ENCODE measurements at regions not wholly inside any gene's neighbourhood (a gene's known extent, or its start where the extent isn't known, plus 50 kb on each side); places are given as distances from the start of the nearest gene placed in this dataset.

- no peak overlapping the region for H3K27ac ChIP-seq
- TF ChIP-seq RAD21 (conservative IDR thresholded peaks at IDR 0.05 in 1 of 2, IDR thresholded peaks at IDR 0.05 in 1 of 2): no peak
- no peak for TF ChIP-seq JUN (IDR thresholded peaks at IDR 0.05)
- no peak for TF ChIP-seq FOSL2 (IDR thresholded peaks at IDR 0.05)
- TF ChIP-seq FOSL2 (CRISPR knock-in tag; IDR thresholded peaks at IDR 0.05): no peak
- H3K4me2 ChIP-seq: no peak overlapping the region
- H3K9me3 ChIP-seq: peaks cover 8% of the 10 kb centered on the region; the same call in 2 of the 3 replicates
- CTCF ChIA-PET: interaction anchor here (1.0 kb wide), 1 partner anchor 9 kb away, joined by 4 read pairs; no protein-coding TSS in a partner anchor
- FAIRE-seq: no peak
- no peak for ATAC-seq
- POLR2A ChIA-PET: no interaction called here
- no peak for DNase-seq (ENCODE audit: low read depth in 1 of 2, low spot score in 1 of 2)
- 84% methylated on average over 1 of the region's 1 CpG for WGBS (ENCODE audit: missing lambda C conversion rate)
- no peak overlapping the region for H3K4me3 ChIP-seq
- no peaks in the 10 kb centered on the region for H3K4me1 ChIP-seq
Observed at GRCh38 chr7:26046878-26047277, 105.1 kb upstream of the NFE2L3 start.

DNA sequence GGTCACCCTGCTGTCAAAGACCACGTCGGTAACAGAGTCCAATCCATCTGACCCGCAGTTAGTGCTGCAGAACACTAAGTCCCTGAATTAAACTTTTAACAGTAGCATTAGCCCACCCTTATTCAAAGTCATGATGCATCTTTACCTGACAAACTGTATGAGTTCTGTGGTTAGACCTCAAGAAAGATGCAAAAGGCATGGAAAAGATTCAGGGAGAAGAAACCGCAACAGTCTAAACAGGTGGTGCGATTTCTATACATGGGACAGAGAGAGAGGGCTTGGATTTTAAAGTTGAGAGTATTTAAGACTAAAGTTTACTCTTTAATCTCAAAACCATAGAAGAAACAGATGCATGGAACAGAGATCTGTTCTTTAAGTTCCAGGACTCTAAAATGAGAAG is 103.3 kb upstream of the NFE2L3 start:
- no peak for TF ChIP-seq HDAC2 (IDR thresholded peaks at IDR 0.05)
- no peaks in the 10 kb centered on the region for H3K4me1 ChIP-seq
- DNase-seq (ENCODE audit: low read depth in 1 of 2, low spot score in 1 of 2) (no peak), FAIRE-seq (no peak), ATAC-seq (no peak)
- CTCF ChIA-PET: interaction anchor here (0.6 to 1.5 kb wide), 3 partner anchors 11 to 157 kb away, joined by 3 to 5 read pairs (median 3); no protein-coding TSS in a partner anchor
- H3K27ac ChIP-seq: no peak overlapping the region
- H3K9me3 ChIP-seq: peaks cover 9% of the 10 kb centered on the region; the same call in 2 of the 3 replicates
- WGBS (ENCODE audit: missing lambda C conversion rate): 46% methylated on average over 5 of the region's 5 CpGs
- H3K4me3 ChIP-seq: no peak overlapping the region
- H3K4me2 ChIP-seq: no peak overlapping the region
- POLR2A ChIA-PET: no interaction called here

- no peaks in the 10 kb centered on the region for H3K4me1 ChIP-seq
- ChIA-PET POLR2A (no interaction called here), CTCF (interaction anchor here (1.5 kb wide), 1 partner anchor 11 kb away, joined by 3 read pairs; no protein-coding TSS in a partner anchor)
- H3K27ac ChIP-seq: no peak overlapping the region
- peaks cover 9% of the 10 kb centered on the region; the same call in 2 of the 3 replicates for H3K9me3 ChIP-seq
- ATAC-seq: no peak
- H3K4me3 ChIP-seq: no peak overlapping the region
- WGBS (ENCODE audit: missing lambda C conversion rate): 3% methylated on average over 1 of the region's 1 CpG
- no peak for DNase-seq (ENCODE audit: low read depth in 1 of 2, low spot score in 1 of 2)
- H3K4me2 ChIP-seq: no peak overlapping the region
- no peak for FAIRE-seq
- TF ChIP-seq RFX5 (IDR thresholded peaks at IDR 0.05): no peak
- TF ChIP-seq, protein P1, sequence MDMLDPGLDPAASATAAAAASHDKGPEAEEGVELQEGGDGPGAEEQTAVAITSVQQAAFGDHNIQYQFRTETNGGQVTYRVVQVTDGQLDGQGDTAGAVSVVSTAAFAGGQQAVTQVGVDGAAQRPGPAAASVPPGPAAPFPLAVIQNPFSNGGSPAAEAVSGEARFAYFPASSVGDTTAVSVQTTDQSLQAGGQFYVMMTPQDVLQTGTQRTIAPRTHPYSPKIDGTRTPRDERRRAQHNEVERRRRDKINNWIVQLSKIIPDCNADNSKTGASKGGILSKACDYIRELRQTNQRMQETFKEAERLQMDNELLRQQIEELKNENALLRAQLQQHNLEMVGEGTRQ (IDR thresholded peaks at IDR 0.05): no peak
Observed at GRCh38 chr7:26049081-26049480, 102.9 kb upstream of the NFE2L3 start.

DNA sequence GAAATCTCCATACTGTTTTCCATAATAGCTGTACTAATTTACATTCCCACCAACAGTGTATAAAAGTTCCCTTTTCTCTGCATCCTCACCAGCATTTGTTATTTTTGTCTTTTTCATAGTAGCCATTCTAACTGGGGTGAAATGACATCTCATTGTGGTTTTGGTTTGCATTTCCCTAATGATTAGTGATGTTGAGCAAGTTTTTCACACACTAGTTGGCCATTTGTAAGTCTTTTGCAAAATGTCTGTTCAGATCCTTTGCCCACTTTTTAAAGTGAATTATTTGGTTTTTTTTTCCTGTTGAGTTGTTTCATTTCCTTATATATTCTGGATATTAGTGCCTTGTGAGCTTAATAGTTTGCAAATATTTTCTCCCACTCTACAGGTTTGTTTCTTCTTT is 101.0 kb upstream of the NFE2L3 start:
- TF ChIP-seq ZSCAN20 (CRISPR knock-in tag; IDR thresholded peaks at IDR 0.05): no peak
- TF ChIP-seq ZNF302 (CRISPR knock-in tag; IDR thresholded peaks at IDR 0.05): no peak
- ChIA-PET CTCF (interaction anchor here (1.1 to 1.8 kb wide), 2 partner anchors 11 to 14 kb away, joined by 3 to 6 read pairs; no protein-coding TSS in a partner anchor), POLR2A (no interaction called here)
- FAIRE-seq (no peak), DNase-seq (ENCODE audit: low read depth in 1 of 2, low spot score in 1 of 2) (no peak), ATAC-seq (no peak)
- no peak overlapping the region for H3K27ac ChIP-seq
- no peak overlapping the region for H3K4me3 ChIP-seq
- H3K9me3 ChIP-seq: peaks cover 9% of the 10 kb centered on the region; the same call in 2 of the 3 replicates
- no peak overlapping the region for H3K4me2 ChIP-seq
- no peaks in the 10 kb centered on the region for H3K4me1 ChIP-seq

DNA sequence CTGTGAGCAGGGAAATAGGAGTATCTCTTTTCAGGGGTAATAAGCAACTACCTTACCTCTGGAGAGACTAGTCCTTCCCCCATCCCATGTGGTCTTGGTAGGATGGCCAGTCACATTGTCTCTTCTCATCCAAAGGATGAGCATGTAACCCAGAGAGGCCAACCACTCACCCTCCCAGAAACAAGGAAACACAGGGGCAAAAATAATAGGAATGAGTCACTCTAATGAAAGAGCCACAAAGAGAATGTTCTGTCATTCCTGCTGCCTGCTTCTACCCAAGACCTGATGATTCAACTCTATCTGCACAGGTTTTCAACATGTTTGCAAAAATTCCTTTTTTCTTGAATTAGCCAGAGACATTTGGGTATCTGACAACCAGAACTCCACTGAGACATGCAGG is 99.3 kb upstream of the NFE2L3 start:
- DNase-seq (ENCODE audit: low read depth in 1 of 2, low spot score in 1 of 2): peak; percentile 19 to 55
- Histone ChIP-seq H3K27ac (no peak overlapping the region), H3K4me2 (no peak overlapping the region), H3K9me3 (peaks cover 9% of the 10 kb centered on the region; the same call in 2 of the 3 replicates), H3K4me3 (no peak overlapping the region), H3K4me1 (no peaks in the 10 kb centered on the region)
- ChIA-PET POLR2A (no interaction called here), CTCF (no interaction called here)
- FAIRE-seq: no peak
- peak; percentile 59 to 93; a peak in 5 of 6 replicates for ATAC-seq
- TF ChIP-seq HOXA7 (CRISPR knock-in tag; IDR thresholded peaks at IDR 0.05) (no peak), ELK1 (IDR thresholded peaks at IDR 0.05; ENCODE audit: low read depth, low read length) (no peak), TP53 (CRISPR knock-in tag; IDR thresholded peaks at IDR 0.05) (no peak), NFE2L2 (conservative IDR thresholded peaks at IDR 0.05; ENCODE audit: low read length) (no peak), HOXB5 (CRISPR knock-in tag; IDR thresholded peaks at IDR 0.05) (no peak), CBX2 (IDR thresholded peaks at IDR 0.05; ENCODE audit: borderline replicate concordance, low read depth) (no peak), RNF2 (IDR thresholded peaks at IDR 0.05; ENCODE audit: borderline replicate concordance, low read depth) (no peak), CBX8 (IDR thresholded peaks at IDR 0.05) (no peak), NPAS2 (CRISPR knock-in tag; IDR thresholded peaks at IDR 0.05; ENCODE audit: borderline replicate concordance) (no peak), KDM5A (IDR thresholded peaks at IDR 0.05) (no peak), FOXS1 (CRISPR knock-in tag; IDR thresholded peaks at IDR 0.05) (no peak), CEBPB (IDR thresholded peaks at IDR 0.05) (no peak), MAFK (IDR thresholded peaks at IDR 0.05; ENCODE audit: partially characterized antibody) (no peak), RARB (CRISPR knock-in tag; IDR thresholded peaks at IDR 0.05) (no peak), EP300 (IDR thresholded peaks at IDR 0.05) (no peak), CTCF (IDR thresholded peaks at IDR 0.05) (no peak)
- TF ChIP-seq, protein P2, sequence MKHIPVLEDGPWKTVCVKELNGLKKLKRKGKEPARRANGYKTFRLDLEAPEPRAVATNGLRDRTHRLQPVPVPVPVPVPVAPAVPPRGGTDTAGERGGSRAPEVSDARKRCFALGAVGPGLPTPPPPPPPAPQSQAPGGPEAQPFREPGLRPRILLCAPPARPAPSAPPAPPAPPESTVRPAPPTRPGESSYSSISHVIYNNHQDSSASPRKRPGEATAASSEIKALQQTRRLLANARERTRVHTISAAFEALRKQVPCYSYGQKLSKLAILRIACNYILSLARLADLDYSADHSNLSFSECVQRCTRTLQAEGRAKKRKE (CRISPR knock-in tag; IDR thresholded peaks at IDR 0.05; ENCODE audit: low read depth): no peak

Data from A549 (cell line).